A673 (cell line): ENCODE measurements at regions not wholly inside any gene's neighbourhood (a gene's known extent, or its start where the extent isn't known, plus 50 kb on each side); places are given as distances from the start of the nearest gene placed in this dataset.
A peak's percentile ranks its signal among the peaks of the same experiment; 100 is the strongest.

Experiments
- BruUV-seq: library from RNA; stranded (reverse); fragments of 400-500 nt; replicated peaks from 2 replicates; lab custom pipeline; 2021; lab: Mats Ljungman, UMichigan
- CTCF ChIA-PET: fragments of 300-600 bp; sonication (Branson Sonifier 250); formaldehyde crosslinking; loops from one replicate; lab custom pipeline; 2022; ENCODE audit warnings: antibody characterized with exemption; lab: Charles Lee
- POLR2A ChIA-PET: fragments of 300-600 bp; sonication (Branson Sonifier 250); formaldehyde crosslinking; loops from one replicate; lab custom pipeline; 2022; ENCODE audit warnings: antibody characterized with exemption; ENCODE audit not compliant: low non-redundant PET; lab: Charles Lee
- DNase-seq: peaks from one replicate; pipeline ENCODE4 v3.0.0-alpha.2; 2015; ENCODE audit warnings: low spot score
- H3K27ac ChIP-seq: fragments of 200-600 bp; sonication (generic); 2 replicates; pipeline ENCODE4 v1.5.1; 2016; ENCODE audit warnings: mixed run types, low read depth, mild to moderate bottlenecking, mixed read lengths, antibody characterized with exemption, low read length; ENCODE audit not compliant: poor library complexity, severe bottlenecking
- H3K27me3 ChIP-seq: fragments of 200-600 bp; sonication (generic); replicated peaks from 2 replicates; pipeline ENCODE4 v1.6.1; 2017; ENCODE audit warnings: mixed run types, low read depth, mild to moderate bottlenecking, mixed read lengths, antibody characterized with exemption, low read length; ENCODE audit not compliant: insufficient read depth, poor library complexity
- H3K36me3 ChIP-seq: fragments of 200-600 bp; sonication (generic); 2 replicates; pipeline ENCODE4 v1.6.1; 2016; ENCODE audit warnings: mixed run types, mild to moderate bottlenecking, mixed read lengths, antibody characterized with exemption, low read length; ENCODE audit not compliant: insufficient read depth, poor library complexity, severe bottlenecking
- H3K4me1 ChIP-seq: fragments of 200-600 bp; sonication (generic); 2 replicates; pipeline ENCODE4 v1.6.1; 2017; ENCODE audit warnings: mixed run types, mild to moderate bottlenecking, mixed read lengths, antibody characterized with exemption, low read length; ENCODE audit not compliant: insufficient read depth, poor library complexity, severe bottlenecking
- H3K4me3 ChIP-seq: fragments of 200-600 bp; sonication (generic); 2 replicates; pipeline ENCODE4 v1.5.1; 2016; ENCODE audit warnings: low read depth, mixed run types, mild to moderate bottlenecking, mixed read lengths, low read length; ENCODE audit not compliant: poor library complexity, severe bottlenecking
- H3K9me3 ChIP-seq: fragments of 200-600 bp; sonication (generic); 2 replicates; pipeline ENCODE4 v1.6.1; 2016; ENCODE audit warnings: mixed run types, low read depth, mild to moderate bottlenecking, mixed read lengths, antibody characterized with exemption, low read length; ENCODE audit not compliant: poor library complexity, severe bottlenecking
- EZH2 ChIP-seq: fragments of 200-600 bp; sonication (generic); IDR thresholded peaks from 2 replicates; pipeline ENCODE4 v1.6.1; 2017; ENCODE audit warnings: borderline replicate concordance, low read depth, mild to moderate bottlenecking, mixed read lengths, antibody characterized with exemption, low read length; ENCODE audit not compliant: poor library complexity, severe bottlenecking
- intact Hi-C: fragments of 100-400 bp; cut with micrococcal nuclease; formaldehyde crosslinking; loops from one replicate; pipeline ENCODE4 v1.10.0; 2022; ENCODE audit not compliant: unreplicated experiment
- TF ChIP-seq, protein P1 (sequence below): fragments of 300-800, 200-600 bp; sonication (generic); conservative IDR thresholded peaks from 2 replicates; pipeline ENCODE4 v1.5.1; 2017; ENCODE audit warnings: low read depth, mild to moderate bottlenecking, antibody characterized with exemption, low read length, moderate library complexity, mixed read lengths

DNA sequence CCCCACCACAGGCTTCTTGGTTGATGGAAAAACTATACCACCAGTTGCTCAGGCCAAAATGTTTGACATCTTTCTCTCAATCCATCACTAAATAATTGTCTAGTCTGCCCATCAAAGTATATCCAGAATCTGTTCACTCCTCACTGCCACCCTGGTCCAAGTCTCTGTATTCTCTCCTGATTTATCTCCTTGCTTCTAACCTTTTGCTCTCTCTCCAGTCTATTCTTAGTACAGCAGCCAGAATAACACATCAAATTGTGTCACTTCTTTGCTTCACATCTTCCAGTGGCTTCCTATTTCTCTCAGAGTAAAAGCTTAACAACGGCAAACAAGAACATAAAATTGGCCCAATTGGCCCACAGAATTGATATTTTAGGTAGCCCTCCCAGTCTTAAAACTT, 272.8 kb downstream of the IPO8 start:
- Histone ChIP-seq H3K27ac (no peak overlapping the region), H3K9me3 (peaks cover 3% of the 10 kb centered on the region), H3K36me3 (no peaks in the 10 kb centered on the region), H3K4me3 (no peak overlapping the region), H3K4me1 (no peaks in the 10 kb centered on the region), H3K27me3 (no peaks in the 10 kb centered on the region)
- BruUV-seq = no TSS peak
- ChIA-PET POLR2A (no interaction called here), CTCF (no interaction called here)
- intact Hi-C loops = no loop called here
- DNase-seq = no peak
- TF ChIP-seq, protein P1, sequence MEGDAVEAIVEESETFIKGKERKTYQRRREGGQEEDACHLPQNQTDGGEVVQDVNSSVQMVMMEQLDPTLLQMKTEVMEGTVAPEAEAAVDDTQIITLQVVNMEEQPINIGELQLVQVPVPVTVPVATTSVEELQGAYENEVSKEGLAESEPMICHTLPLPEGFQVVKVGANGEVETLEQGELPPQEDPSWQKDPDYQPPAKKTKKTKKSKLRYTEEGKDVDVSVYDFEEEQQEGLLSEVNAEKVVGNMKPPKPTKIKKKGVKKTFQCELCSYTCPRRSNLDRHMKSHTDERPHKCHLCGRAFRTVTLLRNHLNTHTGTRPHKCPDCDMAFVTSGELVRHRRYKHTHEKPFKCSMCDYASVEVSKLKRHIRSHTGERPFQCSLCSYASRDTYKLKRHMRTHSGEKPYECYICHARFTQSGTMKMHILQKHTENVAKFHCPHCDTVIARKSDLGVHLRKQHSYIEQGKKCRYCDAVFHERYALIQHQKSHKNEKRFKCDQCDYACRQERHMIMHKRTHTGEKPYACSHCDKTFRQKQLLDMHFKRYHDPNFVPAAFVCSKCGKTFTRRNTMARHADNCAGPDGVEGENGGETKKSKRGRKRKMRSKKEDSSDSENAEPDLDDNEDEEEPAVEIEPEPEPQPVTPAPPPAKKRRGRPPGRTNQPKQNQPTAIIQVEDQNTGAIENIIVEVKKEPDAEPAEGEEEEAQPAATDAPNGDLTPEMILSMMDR = no peak
- TF ChIP-seq EZH2 = no peak

- Histone ChIP-seq H3K9me3 (peaks cover 3% of the 10 kb centered on the region), H3K27ac (no peak overlapping the region), H3K27me3 (no peaks in the 10 kb centered on the region), H3K4me1 (no peaks in the 10 kb centered on the region), H3K36me3 (no peaks in the 10 kb centered on the region), H3K4me3 (no peak overlapping the region)
- CTCF ChIA-PET = no interaction called here
- DNase-seq = no peak
- POLR2A ChIA-PET = no interaction called here
- intact Hi-C loops = no loop called here
- TF ChIP-seq EZH2 = no peak
- TF ChIP-seq, protein P1 = no peak
- no TSS peak for BruUV-seq
Observed at GRCh38 chr12:30420561-30420960, 275.1 kb downstream of the IPO8 start.

DNA sequence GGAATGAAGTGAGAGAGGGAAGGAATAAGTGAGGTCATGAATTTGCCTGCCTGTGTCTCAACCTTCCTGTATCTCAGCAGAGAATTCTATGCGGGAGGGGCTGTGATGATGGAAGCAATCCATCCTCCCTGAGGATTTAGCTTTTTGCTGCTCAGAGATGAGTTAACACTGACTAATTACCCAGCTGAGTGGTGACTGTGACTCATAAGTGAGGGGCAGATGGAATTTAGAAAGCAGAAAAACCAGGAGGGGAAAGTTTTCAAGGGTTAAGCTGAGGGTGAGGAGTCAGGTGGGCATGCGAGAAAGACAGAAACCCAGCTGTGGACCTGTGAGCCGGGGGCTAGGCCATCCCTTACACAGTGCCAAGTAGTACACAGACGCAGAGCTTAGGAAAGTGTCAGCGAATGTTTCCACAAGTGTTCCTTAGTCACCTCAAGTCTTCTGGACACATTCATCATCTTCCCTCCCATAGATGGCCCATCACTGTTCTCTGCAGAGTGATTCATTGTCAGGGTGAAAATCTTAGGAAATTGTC, 277.9 kb downstream of the IPO8 start:
- CTCF ChIA-PET = no interaction called here
- no peaks in the 10 kb centered on the region for H3K27me3 ChIP-seq
- H3K36me3 ChIP-seq = no peaks in the 10 kb centered on the region
- BruUV-seq = no TSS peak
- POLR2A ChIA-PET = no interaction called here
- no peaks in the 10 kb centered on the region for H3K4me1 ChIP-seq
- H3K4me3 ChIP-seq = no peak overlapping the region
- no peak overlapping the region for H3K27ac ChIP-seq
- peak; percentile 25 for DNase-seq
- H3K9me3 ChIP-seq = no peaks in the 10 kb centered on the region
- intact Hi-C loops = no loop called here
- no peak for TF ChIP-seq EZH2
- TF ChIP-seq, protein P1 = no peak
